C4-2B (cell line): ENCODE measurements at regions not wholly inside any gene's neighbourhood (a gene's known extent, or its start where the extent isn't known, plus 50 kb on each side); places are given as distances from the start of the nearest gene placed in this dataset.

ENCODE experiments used
- ZFX ChIP-seq: fragments of 450-650 bp; IDR thresholded peaks from 2 replicates; pipeline ENCODE4 v1.6.1; 2017
- TF ChIP-seq, protein P1 (sequence below): fragments of 450-650 bp; conservative IDR thresholded peaks from 2 replicates; pipeline ENCODE4 v1.5.1; 2017; ENCODE audit warnings: mild to moderate bottlenecking

DNA sequence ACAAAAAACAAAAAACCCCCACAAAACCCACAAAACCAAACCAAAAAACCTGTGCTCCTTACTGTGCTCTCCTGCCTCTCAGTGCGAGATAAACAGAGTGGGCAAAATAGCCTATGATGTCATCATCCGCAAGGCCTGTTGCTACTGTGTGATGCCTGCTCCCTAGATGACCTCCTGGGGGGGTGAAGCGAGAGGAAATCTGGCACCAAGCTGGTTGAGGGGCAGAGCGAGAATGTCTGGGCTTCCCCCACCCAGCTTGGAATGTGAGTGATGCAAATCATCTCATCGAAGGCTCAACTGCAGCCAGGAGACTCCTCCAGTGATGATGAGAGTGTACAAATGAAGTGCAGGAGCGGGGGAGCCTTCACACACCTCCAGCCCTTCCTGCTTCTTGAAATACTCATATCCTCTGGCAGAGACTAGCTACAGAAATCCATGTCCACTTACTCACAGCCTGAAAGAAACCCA is 57.7 kb upstream of the MAP4K3 start:
- TF ChIP-seq, protein P1, sequence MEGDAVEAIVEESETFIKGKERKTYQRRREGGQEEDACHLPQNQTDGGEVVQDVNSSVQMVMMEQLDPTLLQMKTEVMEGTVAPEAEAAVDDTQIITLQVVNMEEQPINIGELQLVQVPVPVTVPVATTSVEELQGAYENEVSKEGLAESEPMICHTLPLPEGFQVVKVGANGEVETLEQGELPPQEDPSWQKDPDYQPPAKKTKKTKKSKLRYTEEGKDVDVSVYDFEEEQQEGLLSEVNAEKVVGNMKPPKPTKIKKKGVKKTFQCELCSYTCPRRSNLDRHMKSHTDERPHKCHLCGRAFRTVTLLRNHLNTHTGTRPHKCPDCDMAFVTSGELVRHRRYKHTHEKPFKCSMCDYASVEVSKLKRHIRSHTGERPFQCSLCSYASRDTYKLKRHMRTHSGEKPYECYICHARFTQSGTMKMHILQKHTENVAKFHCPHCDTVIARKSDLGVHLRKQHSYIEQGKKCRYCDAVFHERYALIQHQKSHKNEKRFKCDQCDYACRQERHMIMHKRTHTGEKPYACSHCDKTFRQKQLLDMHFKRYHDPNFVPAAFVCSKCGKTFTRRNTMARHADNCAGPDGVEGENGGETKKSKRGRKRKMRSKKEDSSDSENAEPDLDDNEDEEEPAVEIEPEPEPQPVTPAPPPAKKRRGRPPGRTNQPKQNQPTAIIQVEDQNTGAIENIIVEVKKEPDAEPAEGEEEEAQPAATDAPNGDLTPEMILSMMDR = no peak
- no peak for TF ChIP-seq ZFX
